ENCODE measurements at regions not wholly inside any gene's neighbourhood (a gene's known extent, or its start where the extent isn't known, plus 50 kb on each side); places are given as distances from the start of the nearest gene placed in this dataset.

- Histone ChIP-seq H3K4me3 (no peak overlapping the region), H3K27me3 (ENCODE audit: control insufficient read depth in 2 of 2, insufficient read depth in 2 of 2, low read length in 2 of 2) (no peaks in the 10 kb centered on the region)
- WGBS (ENCODE audit: insufficient coverage, low coverage, missing lambda C conversion rate): 11% methylated on average over 5 of the region's 5 CpGs
Observed at GRCh38 chr2:155665704-155666103, 666.8 kb downstream of the NR4A2 start.

More at GRCh38 chr2:155665704-155666103, 666.8 kb downstream of the NR4A2 start:
- no TSS peak for BruUV-seq (replicated peaks)
- Histone ChIP-seq H3K27ac (ENCODE audit: extremely low read depth, low read depth, low read length) (no peak overlapping the region), H3K79me2 (ENCODE audit: control insufficient read depth, insufficient read depth, low read length) (no peaks in the 10 kb centered on the region), H3K4me2 (ENCODE audit: insufficient read depth, low read length) (no peak overlapping the region), H3K9me3 (replicated peaks; ENCODE audit: control insufficient read depth, insufficient read depth, low read depth, low read length) (no peaks in the 10 kb centered on the region), H3K9me1 (ENCODE audit: control insufficient read depth, insufficient read depth, low read length) (no peaks in the 10 kb centered on the region), H3K9ac (ENCODE audit: insufficient read depth in 1 of 2, low read depth in 2 of 2, low read length in 2 of 2) (no peak overlapping the region), H3K4me1 (replicated peaks in 1 of 2; ENCODE audit: control insufficient read depth in 2 of 2, insufficient read depth in 2 of 2, low read length in 2 of 2) (no peaks in the 10 kb centered on the region), H3K36me3 (ENCODE audit: control insufficient read depth, insufficient read depth, low read length) (no peaks in the 10 kb centered on the region), H2AFZ (ENCODE audit: low read depth, low read length) (no peak overlapping the region), H4K20me1 (replicated peaks; ENCODE audit: control insufficient read depth, insufficient read depth, low read length) (no peaks in the 10 kb centered on the region)
- ChIA-PET POLR2A (no interaction called here), CTCF (ENCODE audit: low intra/inter-chr PET ratio) (no interaction called here)
- ATAC-seq (no peak), FAIRE-seq (no peak), DNase-seq (ENCODE audit: extremely low read depth in 1 of 4, low spot score in 3 of 4) (no peak)
- TF ChIP-seq CHD4 (IDR thresholded peaks at IDR 0.05; ENCODE audit: insufficient read depth, insufficient replicate concordance, low read depth, low read length, poor library complexity, severe bottlenecking): no peak
- no peak for TF ChIP-seq BMI1 (IDR thresholded peaks at IDR 0.05; ENCODE audit: low read length)
- no peak for TF ChIP-seq CGGBP1 (CRISPR knock-in tag; IDR thresholded peaks at IDR 0.05)
- no peak for TF ChIP-seq LEF1 (IDR thresholded peaks at IDR 0.05)
- TF ChIP-seq JUND (IDR thresholded peaks at IDR 0.05; ENCODE audit: borderline replicate concordance, low read depth, low read length): no peak
- no peak for TF ChIP-seq JUND (tag; IDR thresholded peaks at IDR 0.05; ENCODE audit: borderline replicate concordance, low read depth, low read length)
- no peak for TF ChIP-seq NFE2 (IDR thresholded peaks at IDR 0.05; ENCODE audit: low read depth)
- no peak for TF ChIP-seq ZNF586 (CRISPR knock-in tag; conservative IDR thresholded peaks at IDR 0.05)
- TF ChIP-seq, protein P1, sequence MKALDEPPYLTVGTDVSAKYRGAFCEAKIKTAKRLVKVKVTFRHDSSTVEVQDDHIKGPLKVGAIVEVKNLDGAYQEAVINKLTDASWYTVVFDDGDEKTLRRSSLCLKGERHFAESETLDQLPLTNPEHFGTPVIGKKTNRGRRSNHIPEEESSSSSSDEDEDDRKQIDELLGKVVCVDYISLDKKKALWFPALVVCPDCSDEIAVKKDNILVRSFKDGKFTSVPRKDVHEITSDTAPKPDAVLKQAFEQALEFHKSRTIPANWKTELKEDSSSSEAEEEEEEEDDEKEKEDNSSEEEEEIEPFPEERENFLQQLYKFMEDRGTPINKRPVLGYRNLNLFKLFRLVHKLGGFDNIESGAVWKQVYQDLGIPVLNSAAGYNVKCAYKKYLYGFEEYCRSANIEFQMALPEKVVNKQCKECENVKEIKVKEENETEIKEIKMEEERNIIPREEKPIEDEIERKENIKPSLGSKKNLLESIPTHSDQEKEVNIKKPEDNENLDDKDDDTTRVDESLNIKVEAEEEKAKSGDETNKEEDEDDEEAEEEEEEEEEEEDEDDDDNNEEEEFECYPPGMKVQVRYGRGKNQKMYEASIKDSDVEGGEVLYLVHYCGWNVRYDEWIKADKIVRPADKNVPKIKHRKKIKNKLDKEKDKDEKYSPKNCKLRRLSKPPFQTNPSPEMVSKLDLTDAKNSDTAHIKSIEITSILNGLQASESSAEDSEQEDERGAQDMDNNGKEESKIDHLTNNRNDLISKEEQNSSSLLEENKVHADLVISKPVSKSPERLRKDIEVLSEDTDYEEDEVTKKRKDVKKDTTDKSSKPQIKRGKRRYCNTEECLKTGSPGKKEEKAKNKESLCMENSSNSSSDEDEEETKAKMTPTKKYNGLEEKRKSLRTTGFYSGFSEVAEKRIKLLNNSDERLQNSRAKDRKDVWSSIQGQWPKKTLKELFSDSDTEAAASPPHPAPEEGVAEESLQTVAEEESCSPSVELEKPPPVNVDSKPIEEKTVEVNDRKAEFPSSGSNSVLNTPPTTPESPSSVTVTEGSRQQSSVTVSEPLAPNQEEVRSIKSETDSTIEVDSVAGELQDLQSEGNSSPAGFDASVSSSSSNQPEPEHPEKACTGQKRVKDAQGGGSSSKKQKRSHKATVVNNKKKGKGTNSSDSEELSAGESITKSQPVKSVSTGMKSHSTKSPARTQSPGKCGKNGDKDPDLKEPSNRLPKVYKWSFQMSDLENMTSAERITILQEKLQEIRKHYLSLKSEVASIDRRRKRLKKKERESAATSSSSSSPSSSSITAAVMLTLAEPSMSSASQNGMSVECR (CRISPR knock-in tag; IDR thresholded peaks at IDR 0.05): no peak
- TF ChIP-seq RB1 (IDR thresholded peaks at IDR 0.05; ENCODE audit: low read depth): no peak
- in situ Hi-C loops (cut with MboI): no loop called here
- intact Hi-C loops (cut with micrococcal nuclease): no loop called here

Data from K562 (cell line).